Globus pallidus (tissue), 1 donor: ENCODE measurements at regions not wholly inside any gene's neighbourhood (a gene's known extent, or its start where the extent isn't known, plus 50 kb on each side); places are given as distances from the start of the nearest gene placed in this dataset.

ENCODE experiments used
- DNase-seq: peaks from one replicate; pipeline ENCODE4 v3.0.0-alpha.2; 2015; ENCODE audit warnings: low spot score

GRCh38 chr14:101108579-101109346 lies 205.2 kb upstream of the RTL1 start:
- DNase-seq: no peak

- no peak for DNase-seq
Observed at GRCh38 chr14:101109347-101109638, 205.8 kb upstream of the RTL1 start.

- DNase-seq: no peak
Observed at GRCh38 chr14:101109981-101110728, 206.6 kb upstream of the RTL1 start.

GRCh38 chr14:101110729-101111619 lies 207.5 kb upstream of the RTL1 start:
- no peak for DNase-seq

- no peak for DNase-seq
Observed at GRCh38 chr14:101111620-101112290, 208.2 kb upstream of the RTL1 start.

- no peak for DNase-seq
Observed at GRCh38 chr14:101112351-101113107, 209.0 kb upstream of the RTL1 start.

GRCh38 chr14:101113108-101113612 lies 209.6 kb upstream of the RTL1 start:
- no peak for DNase-seq

- DNase-seq: no peak
Observed at GRCh38 chr14:101113835-101114725, 210.6 kb upstream of the RTL1 start.

- no peak for DNase-seq
Observed at GRCh38 chr14:101114726-101115515, 211.4 kb upstream of the RTL1 start.

- DNase-seq: no peak
Observed at GRCh38 chr14:101115652-101116051, 212.1 kb upstream of the RTL1 start.

GRCh38 chr14:101116065-101116464 lies 212.5 kb upstream of the RTL1 start:
- DNase-seq: no peak

GRCh38 chr14:101116486-101117130 lies 213.1 kb upstream of the RTL1 start:
- DNase-seq: no peak

GRCh38 chr14:101117543-101117942 lies 214.0 kb upstream of the RTL1 start:
- DNase-seq: no peak

GRCh38 chr14:101118233-101118632 lies 214.7 kb upstream of the RTL1 start:
- no peak for DNase-seq

- DNase-seq: no peak
Observed at GRCh38 chr14:101118746-101119591, 215.4 kb upstream of the RTL1 start.

GRCh38 chr14:101119830-101120571 lies 216.5 kb upstream of the RTL1 start:
- no peak for DNase-seq
